C4-2B (cell line): ENCODE measurements at regions not wholly inside any gene's neighbourhood (a gene's known extent, or its start where the extent isn't known, plus 50 kb on each side); places are given as distances from the start of the nearest gene placed in this dataset.
"Not testable (repeated sequence)": the region's sequence is repeated elsewhere in the genome, so short reads cannot be mapped to it uniquely, and the experiment has no call there.

Experiments used
- H3K27ac ChIP-seq: fragments of 450-650 bp; 2 replicates; pipeline ENCODE4 v1.5.1; 2017
- ZFX ChIP-seq: fragments of 450-650 bp; IDR thresholded peaks from 2 replicates; pipeline ENCODE4 v1.6.1; 2017
- TF ChIP-seq, protein P1 (sequence below): fragments of 450-650 bp; conservative IDR thresholded peaks from 2 replicates; pipeline ENCODE4 v1.5.1; 2017; ENCODE audit warnings: mild to moderate bottlenecking

DNA sequence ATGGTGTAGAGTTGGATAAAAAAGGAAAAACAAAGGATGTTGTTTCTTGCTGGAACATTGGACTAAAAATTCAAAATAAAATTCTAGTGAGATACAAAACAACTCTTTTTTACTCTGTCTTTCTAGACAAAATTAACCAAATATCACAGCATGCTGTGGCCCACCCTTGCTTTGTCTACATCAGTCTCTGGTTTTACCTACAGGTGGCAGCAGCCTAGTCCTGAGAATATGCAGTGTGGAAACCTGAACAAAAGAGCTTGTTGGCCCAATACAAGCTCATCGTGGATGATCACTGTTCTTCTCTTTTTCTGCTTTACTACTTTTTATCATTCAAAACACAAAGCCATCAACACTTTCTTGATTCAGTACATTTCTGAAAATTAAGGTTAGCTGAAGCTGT, 210.4 kb downstream of the CDH19 start:
- TF ChIP-seq, protein P1, sequence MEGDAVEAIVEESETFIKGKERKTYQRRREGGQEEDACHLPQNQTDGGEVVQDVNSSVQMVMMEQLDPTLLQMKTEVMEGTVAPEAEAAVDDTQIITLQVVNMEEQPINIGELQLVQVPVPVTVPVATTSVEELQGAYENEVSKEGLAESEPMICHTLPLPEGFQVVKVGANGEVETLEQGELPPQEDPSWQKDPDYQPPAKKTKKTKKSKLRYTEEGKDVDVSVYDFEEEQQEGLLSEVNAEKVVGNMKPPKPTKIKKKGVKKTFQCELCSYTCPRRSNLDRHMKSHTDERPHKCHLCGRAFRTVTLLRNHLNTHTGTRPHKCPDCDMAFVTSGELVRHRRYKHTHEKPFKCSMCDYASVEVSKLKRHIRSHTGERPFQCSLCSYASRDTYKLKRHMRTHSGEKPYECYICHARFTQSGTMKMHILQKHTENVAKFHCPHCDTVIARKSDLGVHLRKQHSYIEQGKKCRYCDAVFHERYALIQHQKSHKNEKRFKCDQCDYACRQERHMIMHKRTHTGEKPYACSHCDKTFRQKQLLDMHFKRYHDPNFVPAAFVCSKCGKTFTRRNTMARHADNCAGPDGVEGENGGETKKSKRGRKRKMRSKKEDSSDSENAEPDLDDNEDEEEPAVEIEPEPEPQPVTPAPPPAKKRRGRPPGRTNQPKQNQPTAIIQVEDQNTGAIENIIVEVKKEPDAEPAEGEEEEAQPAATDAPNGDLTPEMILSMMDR = no peak; the same call in none of the 2 replicates
- no peak for TF ChIP-seq ZFX
- no peak overlapping the region for H3K27ac ChIP-seq

GRCh38 chr18:66377291-66377690, 226.6 kb downstream of the CDH19 start:
- no peak for TF ChIP-seq ZFX
- TF ChIP-seq, protein P1 = no peak
- H3K27ac ChIP-seq = no peak overlapping the region

GRCh38 chr18:66375391-66375790, 228.5 kb downstream of the CDH19 start:
- not testable (repeated sequence) for H3K27ac ChIP-seq

GRCh38 chr18:66346833-66347588, 256.9 kb downstream of the CDH19 start:
- no peak overlapping the region for H3K27ac ChIP-seq
- no peak for TF ChIP-seq ZFX
- TF ChIP-seq, protein P1 = no peak

DNA sequence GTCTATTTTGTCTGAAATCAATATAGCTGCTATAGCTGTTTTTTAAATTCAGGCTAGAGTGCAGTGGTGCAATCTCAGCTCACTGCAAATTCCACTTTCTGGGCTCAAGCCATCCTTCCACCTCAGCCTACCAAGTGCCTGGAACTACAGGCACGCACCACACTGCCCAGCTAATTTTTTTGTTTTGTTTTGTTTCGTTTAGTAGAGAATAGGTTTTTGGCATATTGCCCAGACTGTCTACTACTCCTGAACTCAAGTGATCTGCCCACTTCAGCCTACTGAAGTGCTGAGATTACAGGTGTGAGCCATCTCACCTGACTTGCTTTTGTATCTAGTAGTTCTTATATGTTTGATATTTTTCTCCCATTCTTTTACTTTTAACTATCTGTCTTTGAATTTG, 259.7 kb downstream of the CDH19 start:
- TF ChIP-seq, protein P1 = no peak
- TF ChIP-seq ZFX = no peak
- H3K27ac ChIP-seq = no peak overlapping the region

DNA sequence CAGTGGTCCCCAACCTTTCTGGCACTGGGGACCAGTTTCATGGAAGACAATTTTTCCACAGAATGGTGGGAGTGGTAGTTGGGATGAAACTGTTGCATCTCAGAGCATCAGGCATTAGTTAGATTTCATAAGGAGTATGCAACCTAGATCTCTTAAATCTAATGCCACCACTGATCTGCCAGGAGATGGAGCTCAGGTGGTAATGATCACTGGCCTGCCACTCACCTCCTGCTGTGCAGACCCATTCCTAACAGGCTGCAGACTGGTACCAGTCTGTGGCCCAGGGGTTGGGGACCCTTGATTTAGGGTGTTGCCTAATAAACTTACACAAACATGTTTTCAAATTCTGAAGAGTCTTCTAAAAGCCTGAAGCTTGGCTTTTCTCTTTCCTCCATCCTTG, 261.3 kb downstream of the CDH19 start:
- H3K27ac ChIP-seq = no peak overlapping the region
- TF ChIP-seq ZFX = no peak
- TF ChIP-seq, protein P1 = no peak

GRCh38 chr18:66334534-66334933, 269.4 kb downstream of the CDH19 start:
- H3K27ac ChIP-seq = no peak overlapping the region
- TF ChIP-seq, protein P1 = no peak
- TF ChIP-seq ZFX = no peak

DNA sequence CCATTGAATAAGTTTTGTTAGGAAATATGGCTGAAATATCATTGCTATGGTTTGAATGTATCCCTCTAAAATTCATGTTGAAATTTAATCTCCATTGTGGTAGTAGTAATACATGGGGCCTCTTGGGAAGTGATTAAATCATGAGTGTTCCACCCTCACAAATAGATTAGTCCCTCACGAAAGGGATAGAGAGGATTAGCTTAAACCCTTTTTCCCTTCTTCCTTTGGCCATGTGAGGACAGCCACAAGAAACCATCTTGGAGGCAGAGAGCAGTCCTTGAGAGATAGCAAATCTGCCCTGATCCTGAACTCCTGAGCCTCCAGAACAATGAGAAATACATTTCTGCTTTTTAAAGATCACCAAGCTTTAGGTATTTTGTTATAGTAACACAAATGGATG, 274.2 kb downstream of the CDH19 start:
- no peak overlapping the region for H3K27ac ChIP-seq
- TF ChIP-seq ZFX = no peak
- TF ChIP-seq, protein P1 = no peak
